Mesodermal cell (in vitro differentiated cells): ENCODE measurements at regions not wholly inside any gene's neighbourhood (a gene's known extent, or its start where the extent isn't known, plus 50 kb on each side); places are given as distances from the start of the nearest gene placed in this dataset.
"Not testable (repeated sequence)": the region's sequence is repeated elsewhere in the genome, so short reads cannot be mapped to it uniquely, and the experiment has no call there.

Experiments
- H3K27ac ChIP-seq: 2 replicates; pipeline ENCODE4 v1.7.0; 2013; ENCODE audit warnings: mild to moderate bottlenecking, low read depth, low read length, moderate library complexity; ENCODE audit not compliant: severe bottlenecking
- H3K36me3 ChIP-seq: 2 replicates; pipeline ENCODE4 v1.7.1; 2013; ENCODE audit warnings: mild to moderate bottlenecking, low read length, moderate library complexity; ENCODE audit not compliant: control insufficient read depth, insufficient read depth
- H3K4me1 ChIP-seq: one replicate; pipeline ENCODE4 v1.7.1; 2013; ENCODE audit warnings: mild to moderate bottlenecking, low read length; ENCODE audit not compliant: insufficient read depth, control insufficient read depth, poor library complexity, severe bottlenecking
- H3K4me3 ChIP-seq: 2 replicates; pipeline ENCODE4 v1.7.0; 2013; ENCODE audit warnings: low read length, control low read depth, mild to moderate bottlenecking; ENCODE audit not compliant: insufficient read depth, poor library complexity, severe bottlenecking; ENCODE audit errors: extremely low read depth
- H3K9me3 ChIP-seq: 2 replicates; pipeline ENCODE4 v1.7.1; 2013; ENCODE audit warnings: mild to moderate bottlenecking, low read length, moderate library complexity; ENCODE audit not compliant: control insufficient read depth
- WGBS, 2 experiments: methylation state at CpG; one replicate each; pipeline ENCODE4 v1.1.5; 2013; ENCODE audit warnings: missing lambda C conversion rate in 2 of 2; ENCODE audit not compliant: insufficient coverage in 2 of 2; 5-methylcytosine and 5-hydroxymethylcytosine counted together

DNA sequence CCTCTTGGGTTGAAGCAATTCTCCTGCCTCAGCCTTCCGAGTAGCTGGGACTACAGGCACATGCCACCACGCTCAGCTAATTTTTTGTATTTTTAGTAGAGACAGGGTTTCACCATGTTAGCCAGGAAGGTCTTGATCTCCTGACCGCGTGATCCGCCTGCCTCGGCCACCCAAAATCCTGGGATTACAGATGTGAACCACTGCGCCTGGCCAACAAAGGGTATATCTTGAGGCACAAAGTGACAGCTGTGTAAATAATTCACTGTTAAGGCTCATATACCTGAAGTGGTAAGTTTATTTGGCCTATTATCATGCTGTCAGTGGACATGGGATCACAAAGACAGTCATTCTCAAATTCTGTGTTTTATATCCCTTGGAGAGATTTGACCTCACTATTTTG lies 688.5 kb upstream of the PCDH20 start:
- 91 to 95% methylated on average over 5 to 6 of the region's 7 CpGs for WGBS, 2 experiments
- not testable (repeated sequence) for H3K4me1 ChIP-seq, H3K4me3 ChIP-seq, H3K36me3 ChIP-seq, H3K27ac ChIP-seq, H3K9me3 ChIP-seq

DNA sequence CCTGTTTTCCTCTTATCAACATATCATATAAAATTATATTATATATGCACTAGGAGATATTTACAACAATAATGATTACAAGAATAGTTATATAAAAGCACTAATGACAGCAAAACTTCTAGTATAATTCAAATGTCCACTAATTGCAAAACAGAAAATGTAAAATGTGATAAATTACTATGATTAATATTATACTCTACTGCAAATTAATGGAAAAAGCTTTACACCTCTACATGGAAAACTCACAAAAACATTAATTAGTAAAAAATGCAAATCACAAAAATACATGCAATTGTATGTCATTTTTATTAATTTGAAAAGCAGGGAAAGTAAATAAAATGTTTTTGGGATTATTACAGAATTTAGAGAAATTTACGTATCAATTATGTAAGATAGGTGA lies 681.0 kb upstream of the PCDH20 start:
- no peaks in the 10 kb centered on the region for H3K36me3 ChIP-seq
- no peak overlapping the region for H3K27ac ChIP-seq
- no peak overlapping the region for H3K4me3 ChIP-seq
- no peaks in the 10 kb centered on the region for H3K4me1 ChIP-seq
- WGBS, 2 experiments, result 100% methylated on average over 1 of the region's 1 CpG; no CpG with 5 or more reads in 1 of the 2 experiments
- H3K9me3 ChIP-seq, result no peaks in the 10 kb centered on the region

DNA sequence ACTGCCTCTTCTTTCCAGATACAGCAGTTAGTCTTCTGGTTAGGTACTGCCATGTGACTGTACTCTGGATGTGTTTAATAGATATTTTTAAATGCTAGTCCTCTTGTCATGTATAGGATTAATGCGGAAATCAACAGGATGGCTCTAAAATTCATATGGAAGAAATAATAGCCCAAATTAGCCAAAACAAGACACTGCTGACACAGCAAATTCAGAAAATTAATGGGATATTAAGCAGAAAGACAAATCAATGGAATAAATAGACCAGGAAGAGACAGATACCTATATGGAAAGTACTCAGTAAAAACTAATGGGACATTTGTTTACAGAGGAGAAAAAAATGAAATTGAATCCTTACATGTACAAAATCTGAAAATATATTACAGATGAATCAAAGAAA lies 679.3 kb upstream of the PCDH20 start:
- Histone ChIP-seq H3K4me3 (no peak overlapping the region), H3K36me3 (no peaks in the 10 kb centered on the region), H3K27ac (no peak overlapping the region), H3K9me3 (no peaks in the 10 kb centered on the region), H3K4me1 (no peaks in the 10 kb centered on the region)
- 80% methylated on average over 1 of the region's 1 CpG; no CpG with 5 or more reads in 1 of the 2 experiments for WGBS, 2 experiments

DNA sequence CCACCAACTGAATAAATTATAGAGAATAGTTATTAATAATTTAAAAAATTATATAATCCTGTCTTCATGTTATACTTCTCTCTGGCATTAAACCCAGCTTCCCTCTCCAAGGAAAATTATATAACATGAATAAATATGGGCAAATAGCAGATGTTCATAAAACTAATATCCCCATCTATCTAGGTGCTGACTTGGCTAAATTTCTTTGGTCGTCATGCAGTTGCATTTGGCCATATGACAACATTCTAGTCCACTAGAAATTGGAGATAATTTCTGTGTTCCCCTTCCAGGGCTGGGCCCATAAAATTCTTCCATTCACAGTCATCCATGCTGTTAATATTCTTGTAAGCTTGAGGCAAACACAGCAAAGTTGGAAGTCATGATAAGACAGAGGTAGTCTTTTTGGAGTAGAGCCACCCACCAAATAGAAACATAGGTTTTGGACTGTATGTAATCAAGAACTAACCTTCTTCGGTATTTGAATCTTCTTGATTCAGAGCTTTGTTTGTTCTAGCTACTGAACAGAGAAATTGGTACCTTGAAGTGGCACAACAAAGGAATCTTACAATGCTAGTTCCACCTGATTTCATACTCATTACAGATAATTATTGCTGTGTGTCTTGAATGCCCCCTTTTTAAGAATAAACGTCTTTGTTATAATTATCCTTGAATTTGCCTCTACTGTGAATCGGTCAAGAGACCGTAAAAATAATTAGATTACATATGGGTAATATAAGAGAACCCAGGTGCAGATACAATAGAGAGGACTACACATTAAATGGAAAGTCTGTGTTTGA lies 678.5 kb upstream of the PCDH20 start:
- Histone ChIP-seq H3K27ac (no peak overlapping the region), H3K36me3 (no peaks in the 10 kb centered on the region)
- 92% methylated on average over 2 of the region's 5 CpGs; no CpG with 5 or more reads in 1 of the 2 experiments for WGBS, 2 experiments

DNA sequence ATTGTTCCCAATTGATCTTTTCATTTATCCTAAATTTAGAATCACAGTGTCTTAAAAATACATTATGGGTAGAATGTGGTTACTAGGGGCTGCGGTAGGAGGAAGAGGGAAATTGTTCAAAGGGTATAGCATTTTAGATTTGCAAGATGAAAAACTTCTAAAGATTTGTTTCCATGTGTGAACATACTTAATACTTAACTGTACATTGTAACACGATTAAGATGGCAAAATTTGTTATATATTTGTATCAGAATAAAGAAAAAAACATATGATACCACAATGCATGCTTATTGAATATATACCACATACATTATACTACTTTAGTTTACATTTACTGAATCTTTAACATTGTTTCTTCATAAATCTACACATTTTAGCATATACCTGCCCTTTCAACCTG lies 677.3 kb upstream of the PCDH20 start:
- Histone ChIP-seq H3K9me3 (no peaks in the 10 kb centered on the region), H3K36me3 (no peaks in the 10 kb centered on the region), H3K4me3 (no peak overlapping the region), H3K4me1 (no peaks in the 10 kb centered on the region), H3K27ac (no peak overlapping the region)
- 100% methylated on average over 1 of the region's 2 CpGs; no CpG with 5 or more reads in 1 of the 2 experiments for WGBS, 2 experiments

More for the DNA sequence above, 678.5 kb upstream of the PCDH20 start:
- H3K9me3 ChIP-seq, result no peaks in the 10 kb centered on the region
- no peaks in the 10 kb centered on the region for H3K4me1 ChIP-seq
- no peak overlapping the region for H3K4me3 ChIP-seq

DNA sequence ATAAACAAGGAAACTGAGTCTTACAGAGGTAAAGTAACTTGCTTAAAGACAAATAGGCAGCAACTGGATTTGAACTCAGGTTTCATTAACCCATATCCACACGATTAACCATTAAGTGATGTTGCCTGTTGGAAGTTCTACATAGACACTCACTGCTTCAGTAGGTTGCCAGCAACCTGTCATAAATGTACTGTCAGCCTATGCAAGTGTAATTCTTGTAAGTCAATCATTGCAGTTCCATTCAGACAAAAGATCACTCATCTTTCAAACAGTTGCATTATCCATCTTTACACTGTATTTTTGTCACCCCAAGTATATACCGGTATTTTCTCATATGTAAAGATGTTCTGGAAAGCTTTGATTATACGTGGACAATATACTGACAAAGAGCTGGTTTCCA lies 676.9 kb upstream of the PCDH20 start:
- H3K36me3 ChIP-seq, result no peaks in the 10 kb centered on the region
- H3K4me1 ChIP-seq, result no peaks in the 10 kb centered on the region
- H3K9me3 ChIP-seq, result no peaks in the 10 kb centered on the region
- no peak overlapping the region for H3K27ac ChIP-seq
- no peak overlapping the region for H3K4me3 ChIP-seq
- WGBS, 2 experiments, result 82 to 93% methylated on average over 1 of the region's 3 CpGs

DNA sequence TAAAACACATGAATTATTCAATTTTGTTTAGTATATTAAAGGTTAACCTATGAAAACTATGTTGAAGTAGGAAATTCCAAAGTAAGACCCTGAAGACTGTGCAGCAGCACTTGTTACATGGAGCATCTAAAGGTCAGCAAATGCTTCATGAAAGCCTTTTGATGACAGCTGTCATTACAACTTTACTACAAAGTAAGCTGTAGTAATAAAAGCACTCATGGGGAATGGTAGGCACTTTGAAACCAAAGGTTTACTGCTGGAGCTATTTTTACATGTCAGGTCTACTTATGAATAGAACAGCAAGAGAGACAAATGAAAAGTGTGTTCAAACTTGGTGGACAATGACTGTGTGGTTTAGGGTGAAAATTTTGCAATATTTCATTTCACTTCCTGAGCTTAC lies 672.5 kb upstream of the PCDH20 start:
- Histone ChIP-seq H3K36me3 (no peaks in the 10 kb centered on the region), H3K9me3 (no peaks in the 10 kb centered on the region), H3K27ac (no peak overlapping the region), H3K4me3 (no peak overlapping the region), H3K4me1 (no peaks in the 10 kb centered on the region)

DNA sequence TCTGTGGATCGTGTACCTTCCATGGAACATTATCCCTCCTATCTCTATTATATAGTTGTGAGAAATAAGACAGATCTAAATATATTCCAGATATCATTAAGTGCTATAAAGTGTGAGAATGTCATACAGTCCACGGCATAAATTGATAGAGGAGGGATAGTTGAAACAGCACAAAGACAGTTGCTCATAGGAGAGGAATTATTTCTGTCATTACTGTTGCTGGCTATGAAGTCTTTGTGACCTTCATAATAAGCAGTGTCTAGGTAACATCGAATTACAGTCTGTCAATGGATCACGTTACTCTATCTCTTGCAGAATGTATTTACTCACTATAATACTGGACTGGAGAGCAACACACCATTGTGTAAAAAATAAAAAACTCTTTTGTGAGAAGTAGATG lies 671.5 kb upstream of the PCDH20 start:
- WGBS, 2 experiments, result 100% methylated on average over 1 of the region's 4 CpGs

DNA sequence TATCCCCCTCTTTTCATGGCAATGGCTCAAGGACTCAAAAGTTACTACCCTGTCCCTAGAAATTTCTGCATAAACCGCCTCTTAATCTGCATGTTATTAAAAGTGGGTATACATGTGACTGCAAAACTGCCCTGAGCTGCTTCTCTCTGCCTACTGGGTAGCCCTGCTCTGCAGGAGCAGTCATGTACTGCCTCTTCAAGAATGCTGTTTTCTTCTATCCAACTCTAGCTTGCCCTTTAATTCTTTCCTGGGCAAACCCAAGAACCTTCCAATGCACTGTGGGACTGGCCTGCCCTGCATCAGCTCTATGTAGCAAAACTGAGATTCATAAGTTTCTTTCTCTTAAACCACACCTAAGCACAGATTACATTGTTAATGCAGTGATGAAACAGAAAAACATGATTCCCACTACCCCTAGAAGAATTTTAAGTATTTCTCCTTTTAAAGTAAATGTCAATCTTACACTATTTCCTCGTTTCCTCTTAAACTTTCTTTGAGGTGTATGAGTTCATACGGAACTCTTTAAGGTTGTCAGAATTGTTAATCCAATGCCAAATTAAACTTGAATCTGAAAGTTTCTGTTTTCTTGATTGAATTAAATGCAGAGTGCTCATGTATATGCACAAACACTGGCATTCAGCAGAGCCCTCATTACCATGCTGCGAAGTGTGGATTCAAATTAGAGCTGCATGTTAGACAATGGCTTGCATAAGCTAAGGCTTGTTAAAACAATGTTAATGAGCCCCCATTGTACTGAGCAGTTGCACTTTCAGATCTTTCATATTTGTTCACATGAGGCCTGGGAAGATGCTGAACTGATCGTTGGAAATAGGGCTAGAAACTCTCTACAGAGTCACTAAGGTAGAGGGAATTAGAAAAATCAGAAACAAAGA lies 669.9 kb upstream of the PCDH20 start:
- WGBS, 2 experiments, result no CpG with 5 or more reads among the region's 5 CpGs

More for the DNA sequence above, 671.5 kb upstream of the PCDH20 start:
- Histone ChIP-seq H3K4me1 (no peaks in the 10 kb centered on the region), H3K36me3 (no peaks in the 10 kb centered on the region), H3K27ac (no peak overlapping the region), H3K4me3 (no peak overlapping the region), H3K9me3 (no peaks in the 10 kb centered on the region)

DNA sequence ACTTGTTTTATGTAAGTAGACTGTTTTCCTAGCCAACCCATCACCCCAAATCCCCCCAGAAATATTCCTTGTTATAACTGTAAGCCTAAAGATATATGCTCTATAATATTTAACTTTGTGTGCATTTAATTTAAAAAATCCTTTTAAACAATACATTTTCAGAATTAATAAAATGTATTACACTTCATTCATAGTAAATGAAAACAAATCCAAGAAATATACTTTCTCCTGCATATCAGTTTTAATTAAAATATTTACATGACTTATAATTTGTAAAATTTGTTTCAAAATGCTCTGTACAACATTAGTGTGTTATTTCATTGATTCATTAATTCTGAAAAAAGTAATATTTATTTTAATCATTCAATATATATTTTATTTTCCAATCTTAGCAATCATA lies 669.1 kb upstream of the PCDH20 start:
- Histone ChIP-seq H3K9me3 (no peaks in the 10 kb centered on the region), H3K27ac (no peak overlapping the region), H3K4me3 (no peak overlapping the region), H3K4me1 (no peaks in the 10 kb centered on the region), H3K36me3 (no peaks in the 10 kb centered on the region)

More for the DNA sequence above, 669.9 kb upstream of the PCDH20 start:
- Histone ChIP-seq H3K4me1 (no peaks in the 10 kb centered on the region), H3K27ac (no peak overlapping the region), H3K4me3 (no peak overlapping the region), H3K9me3 (no peaks in the 10 kb centered on the region), H3K36me3 (no peaks in the 10 kb centered on the region)

DNA sequence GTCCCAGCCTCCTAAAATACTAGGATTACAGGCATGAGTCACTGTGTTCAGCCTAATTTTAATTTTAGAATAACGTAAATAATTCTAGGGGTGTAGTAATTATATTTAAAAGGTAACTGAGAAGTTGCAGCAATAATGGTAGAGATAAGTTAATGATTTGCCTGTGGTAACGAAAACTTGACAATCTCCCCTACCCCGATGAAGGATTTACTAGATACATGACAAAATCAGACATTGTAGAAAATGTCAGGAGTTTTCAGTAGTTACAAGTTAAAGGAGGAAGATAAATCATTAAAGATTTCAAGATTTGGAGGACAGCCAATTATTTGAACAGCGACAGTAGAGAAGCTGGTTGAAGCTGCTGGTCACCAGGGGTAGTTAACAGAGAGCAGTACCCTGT lies 652.2 kb upstream of the PCDH20 start:
- Histone ChIP-seq H3K4me3 (no peak overlapping the region), H3K27ac (no peak overlapping the region), H3K9me3 (no peaks in the 10 kb centered on the region), H3K4me1 (no peaks in the 10 kb centered on the region), H3K36me3 (no peaks in the 10 kb centered on the region)
- WGBS, 2 experiments, result 83 to 92% methylated on average over 1 of the region's 4 CpGs
